Hepatic stellate cell (primary cell): ENCODE measurements at regions not wholly inside any gene's neighbourhood (a gene's known extent, or its start where the extent isn't known, plus 50 kb on each side); places are given as distances from the start of the nearest gene placed in this dataset.
"Not testable (repeated sequence)": the region's sequence is repeated elsewhere in the genome, so short reads cannot be mapped to it uniquely, and the experiment has no call there.

Experiments used
- DNase-seq: peaks from one replicate; pipeline ENCODE4 v3.0.0; 2011; ENCODE audit warnings: low spot score

- DNase-seq = no peak
Observed at GRCh38 chr7:109752068-109752467, 1182.4 kb downstream of the DNAJB9 start.

- no peak for DNase-seq
Observed at GRCh38 chr7:109757713-109758112, 1188.0 kb downstream of the DNAJB9 start.

GRCh38 chr7:109763611-109764010 lies 1193.9 kb downstream of the DNAJB9 start:
- no peak for DNase-seq

- DNase-seq = no peak
Observed at GRCh38 chr7:109772161-109772560, 1202.5 kb downstream of the DNAJB9 start.

GRCh38 chr7:109782806-109783205 lies 1213.1 kb downstream of the DNAJB9 start:
- DNase-seq = no peak

GRCh38 chr7:109806548-109806947 lies 1236.9 kb downstream of the DNAJB9 start:
- no peak for DNase-seq

GRCh38 chr7:109821156-109821555 lies 1251.5 kb downstream of the DNAJB9 start:
- no peak for DNase-seq

- DNase-seq = no peak
Observed at GRCh38 chr7:109834851-109835250, 1256.1 kb upstream of the LRRN3 start.

GRCh38 chr7:109835577-109835976 lies 1255.3 kb upstream of the LRRN3 start:
- no peak for DNase-seq

- DNase-seq = no peak
Observed at GRCh38 chr7:109836016-109836415, 1254.9 kb upstream of the LRRN3 start.

GRCh38 chr7:109842386-109842785 lies 1248.5 kb upstream of the LRRN3 start:
- DNase-seq = no peak

- DNase-seq = peak; percentile 3
Observed at GRCh38 chr7:109844362-109844761, 1246.6 kb upstream of the LRRN3 start.

GRCh38 chr7:109864230-109864629 lies 1226.7 kb upstream of the LRRN3 start:
- DNase-seq = no peak

GRCh38 chr7:109868215-109868860 lies 1222.6 kb upstream of the LRRN3 start:
- no peak for DNase-seq

GRCh38 chr7:109873296-109873695 lies 1217.6 kb upstream of the LRRN3 start:
- no peak for DNase-seq

GRCh38 chr7:109879287-109879828 lies 1211.6 kb upstream of the LRRN3 start:
- DNase-seq = no peak

GRCh38 chr7:109890622-109891021 lies 1200.3 kb upstream of the LRRN3 start:
- DNase-seq = no peak

- peak; percentile 5 for DNase-seq
Observed at GRCh38 chr7:109893231-109893630, 1197.7 kb upstream of the LRRN3 start.

GRCh38 chr7:109895536-109895935 lies 1195.4 kb upstream of the LRRN3 start:
- no peak for DNase-seq

GRCh38 chr7:109901926-109902325 lies 1189.0 kb upstream of the LRRN3 start:
- no peak for DNase-seq

GRCh38 chr7:109905368-109906065 lies 1185.4 kb upstream of the LRRN3 start:
- DNase-seq = not testable (repeated sequence)

GRCh38 chr7:109915670-109916069 lies 1175.3 kb upstream of the LRRN3 start:
- no peak for DNase-seq

- no peak for DNase-seq
Observed at GRCh38 chr7:109926738-109927137, 1164.2 kb upstream of the LRRN3 start.

GRCh38 chr7:109930049-109930448 lies 1160.9 kb upstream of the LRRN3 start:
- no peak for DNase-seq
